ENCODE measurements at regions not wholly inside any gene's neighbourhood (a gene's known extent, or its start where the extent isn't known, plus 50 kb on each side); places are given as distances from the start of the nearest gene placed in this dataset.
A peak's percentile ranks its signal among the peaks of the same experiment; 100 is the strongest.

DNA sequence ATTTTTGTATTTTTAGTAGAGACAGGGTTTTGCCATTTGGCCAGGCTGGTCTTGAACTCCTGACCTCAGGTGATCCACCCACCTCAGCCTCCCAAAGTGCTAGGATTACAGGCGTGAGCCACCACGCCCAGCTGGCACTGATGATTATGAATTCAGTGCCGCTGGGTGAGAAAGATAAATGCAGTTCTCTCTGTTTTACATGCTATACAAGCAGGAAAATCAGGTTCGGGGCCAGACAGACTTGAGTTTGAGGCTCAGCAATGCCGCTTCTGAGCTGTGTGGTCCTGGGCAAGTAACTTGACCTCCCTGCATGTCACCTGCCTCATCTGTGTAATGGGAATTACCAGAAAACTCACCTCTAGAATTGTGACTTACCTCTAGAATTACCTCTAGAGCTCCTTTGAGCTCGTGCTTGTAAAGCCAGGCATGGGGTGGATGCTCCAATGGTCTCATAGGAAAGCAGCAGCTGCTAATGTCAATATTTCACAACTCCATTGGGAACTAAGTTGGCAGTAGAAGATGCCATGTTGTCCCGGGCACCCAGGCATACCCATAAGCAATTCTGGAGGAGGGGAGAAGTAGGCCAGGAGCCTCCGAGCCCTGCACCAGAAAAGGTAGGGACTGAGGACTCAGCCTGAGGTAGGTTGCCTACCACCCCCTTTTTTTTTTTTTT lies 119.8 kb upstream of the SLC25A33 start:
- no peaks in the 10 kb centered on the region for H3K27me3 ChIP-seq (ENCODE audit: insufficient read depth, low read length)
- H3K4me1 ChIP-seq (ENCODE audit: insufficient read depth, low read length), result no peaks in the 10 kb centered on the region
- H3K27ac ChIP-seq (ENCODE audit: low read length), result no peak overlapping the region
- no peaks in the 10 kb centered on the region for H3K9me3 ChIP-seq (ENCODE audit: insufficient read depth, low read depth, low read length)
- H3K36me3 ChIP-seq (ENCODE audit: insufficient read depth, low read depth, low read length), result no peaks in the 10 kb centered on the region
- no peak overlapping the region for H3K9ac ChIP-seq (ENCODE audit: low read depth, low read length)
- H3K4me3 ChIP-seq (ENCODE audit: low read length), result no peak overlapping the region

DNA sequence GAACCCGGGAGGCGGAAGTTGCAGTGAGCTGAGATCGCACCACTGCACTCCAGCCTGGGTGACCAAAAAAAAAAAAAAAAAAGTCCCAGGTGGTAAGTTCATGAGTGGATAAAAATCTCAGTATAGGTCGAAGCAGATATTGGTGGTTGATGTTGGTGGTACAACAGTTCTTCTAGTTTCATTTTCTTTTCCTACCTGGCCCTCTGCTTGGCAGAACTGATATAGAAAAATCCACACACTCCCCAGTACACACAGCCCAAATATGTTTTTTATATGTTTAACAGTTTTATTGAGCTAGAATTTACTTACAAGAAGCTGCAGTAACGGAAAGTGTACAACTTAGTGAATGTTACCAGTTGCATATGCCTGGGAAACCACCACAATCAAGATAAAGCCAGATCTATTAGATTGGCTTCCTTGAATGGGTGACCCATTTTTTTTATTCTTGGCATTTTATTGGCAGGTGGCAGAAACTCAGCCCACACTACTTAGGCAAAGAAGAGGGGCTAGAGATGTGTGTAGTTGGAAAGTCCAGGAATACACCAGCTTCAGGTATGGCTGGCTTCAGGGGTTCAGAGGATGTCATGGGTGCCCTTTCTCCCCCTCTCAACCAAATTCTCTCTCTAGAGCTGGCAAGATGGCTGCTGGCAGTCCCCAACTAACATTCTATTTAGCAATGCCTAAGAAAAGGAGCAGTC lies 118.3 kb upstream of the SLC25A33 start:
- H3K4me3 ChIP-seq (ENCODE audit: low read length), result no peak overlapping the region
- no peaks in the 10 kb centered on the region for H3K27me3 ChIP-seq (ENCODE audit: insufficient read depth, low read length)
- H3K4me1 ChIP-seq (ENCODE audit: insufficient read depth, low read length), result no peaks in the 10 kb centered on the region
- H3K36me3 ChIP-seq (ENCODE audit: insufficient read depth, low read depth, low read length), result no peaks in the 10 kb centered on the region
- H3K9me3 ChIP-seq (ENCODE audit: insufficient read depth, low read depth, low read length), result no peaks in the 10 kb centered on the region
- no peak overlapping the region for H3K27ac ChIP-seq (ENCODE audit: low read length)
- no peak overlapping the region for H3K9ac ChIP-seq (ENCODE audit: low read depth, low read length)

DNA sequence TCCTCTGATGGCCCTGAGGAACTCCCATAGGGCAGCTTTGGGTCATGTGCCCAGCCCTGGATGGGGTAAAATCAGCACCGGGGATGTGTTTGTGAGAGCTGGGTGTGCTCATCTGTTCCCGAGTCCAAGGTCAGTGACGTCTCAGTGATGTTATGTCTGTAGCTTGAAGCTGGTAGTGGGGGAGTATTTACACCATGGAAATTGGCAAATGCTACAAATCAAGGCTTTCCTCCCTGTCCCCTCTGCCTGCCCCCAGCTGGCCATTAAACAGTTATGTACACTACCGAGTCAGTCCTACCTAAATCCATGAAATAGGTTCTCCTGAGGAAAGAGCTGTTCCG lies 117.8 kb upstream of the SLC25A33 start:
- H3K4me3 ChIP-seq (ENCODE audit: low read length), result no peak overlapping the region
- no peaks in the 10 kb centered on the region for H3K4me1 ChIP-seq (ENCODE audit: insufficient read depth, low read length)

DNA sequence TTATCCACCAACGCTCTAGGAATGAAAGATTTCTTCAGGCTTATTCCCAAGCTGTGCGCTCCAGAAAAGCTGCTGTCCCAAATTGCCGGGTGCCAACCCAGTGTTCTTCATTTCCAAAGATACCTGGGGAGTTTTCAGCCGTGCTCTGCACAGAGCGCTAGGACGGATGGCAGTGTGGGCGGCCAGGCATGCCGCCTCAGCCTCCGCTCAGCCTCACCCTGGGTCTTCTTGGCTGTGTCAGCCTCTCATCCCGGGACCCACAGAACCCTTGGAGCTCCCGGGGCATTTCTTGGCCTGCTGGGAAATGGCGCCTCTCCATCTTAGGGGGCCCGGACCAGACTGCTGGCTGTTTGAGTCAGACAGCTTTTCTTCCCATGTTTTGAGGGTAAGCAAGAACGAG lies 116.9 kb upstream of the SLC25A33 start:
- Histone ChIP-seq H3K9ac (ENCODE audit: low read depth, low read length) (no peak overlapping the region), H3K4me1 (ENCODE audit: insufficient read depth, low read length) (no peaks in the 10 kb centered on the region), H3K9me3 (ENCODE audit: insufficient read depth, low read depth, low read length) (no peaks in the 10 kb centered on the region), H3K27ac (ENCODE audit: low read length) (no peak overlapping the region), H3K36me3 (ENCODE audit: insufficient read depth, low read depth, low read length) (no peaks in the 10 kb centered on the region), H3K27me3 (ENCODE audit: insufficient read depth, low read length) (no peaks in the 10 kb centered on the region), H3K4me3 (ENCODE audit: low read length) (no peak overlapping the region)

More for the DNA sequence above, 117.8 kb upstream of the SLC25A33 start:
- H3K9ac ChIP-seq (ENCODE audit: low read depth, low read length), result no peak overlapping the region
- H3K36me3 ChIP-seq (ENCODE audit: insufficient read depth, low read depth, low read length), result no peaks in the 10 kb centered on the region
- no peak overlapping the region for H3K27ac ChIP-seq (ENCODE audit: low read length)
- no peaks in the 10 kb centered on the region for H3K27me3 ChIP-seq (ENCODE audit: insufficient read depth, low read length)
- no peaks in the 10 kb centered on the region for H3K9me3 ChIP-seq (ENCODE audit: insufficient read depth, low read depth, low read length)

DNA sequence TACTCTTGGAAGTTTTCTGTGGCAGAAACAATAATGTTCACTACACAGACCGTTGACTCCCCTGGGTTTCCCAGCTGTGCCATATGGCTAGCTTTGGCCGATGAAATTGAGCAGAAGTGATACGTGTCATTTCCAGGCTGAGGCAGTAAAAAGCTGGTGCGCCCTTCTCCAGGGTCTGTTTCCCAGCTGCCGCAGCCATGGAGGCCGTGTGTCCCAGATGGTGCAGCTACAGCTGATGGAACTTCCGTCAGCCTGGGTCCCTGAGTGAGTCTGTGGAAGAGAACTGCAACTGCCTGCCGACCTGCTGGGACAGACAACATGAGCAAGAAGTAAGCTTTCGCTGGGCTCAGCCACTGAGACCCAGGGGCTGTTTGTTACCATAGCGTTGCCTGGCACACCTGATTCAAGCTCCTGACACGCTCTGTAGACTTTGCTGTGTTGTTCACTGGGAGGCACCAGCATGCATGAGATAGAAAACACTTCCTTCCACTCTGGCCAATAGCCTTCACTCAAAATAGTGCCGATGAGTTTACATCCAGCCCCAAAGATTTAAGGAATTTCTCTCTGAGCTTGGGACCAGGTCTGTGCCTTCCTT lies 116.3 kb upstream of the SLC25A33 start:
- Histone ChIP-seq H3K36me3 (ENCODE audit: insufficient read depth, low read depth, low read length) (no peaks in the 10 kb centered on the region), H3K4me3 (ENCODE audit: low read length) (no peak overlapping the region), H3K9me3 (ENCODE audit: insufficient read depth, low read depth, low read length) (no peaks in the 10 kb centered on the region), H3K9ac (ENCODE audit: low read depth, low read length) (no peak overlapping the region), H3K27ac (ENCODE audit: low read length) (no peak overlapping the region), H3K4me1 (ENCODE audit: insufficient read depth, low read length) (no peaks in the 10 kb centered on the region), H3K27me3 (ENCODE audit: insufficient read depth, low read length) (no peaks in the 10 kb centered on the region)

DNA sequence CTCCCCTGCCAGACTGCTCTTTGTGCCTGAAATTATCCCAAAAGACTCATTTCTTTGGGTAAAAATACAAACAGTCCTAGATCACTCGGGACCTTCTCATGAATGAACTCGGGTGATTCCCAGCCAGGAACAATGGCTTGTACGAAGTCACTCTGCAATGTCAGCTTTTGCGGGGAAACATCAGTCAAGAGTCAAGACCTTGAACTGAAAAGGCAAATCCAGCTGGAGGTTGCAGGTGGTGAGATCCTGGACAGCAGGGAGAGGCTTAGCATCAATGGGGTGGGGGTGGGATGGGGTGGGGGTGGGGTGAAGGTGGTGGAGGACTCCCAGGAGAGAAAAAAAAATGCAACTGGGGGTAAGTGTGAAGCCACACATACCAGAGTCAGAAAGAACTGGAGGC lies 115.0 kb upstream of the SLC25A33 start:
- Histone ChIP-seq H3K4me1 (ENCODE audit: insufficient read depth, low read length) (peaks cover 4% of the 10 kb centered on the region; the same call in 1 of the 2 replicates), H3K27ac (ENCODE audit: low read length) (no peak overlapping the region), H3K9ac (ENCODE audit: low read depth, low read length) (no peak overlapping the region), H3K4me3 (ENCODE audit: low read length) (no peak overlapping the region), H3K36me3 (ENCODE audit: insufficient read depth, low read depth, low read length) (no peaks in the 10 kb centered on the region), H3K9me3 (ENCODE audit: insufficient read depth, low read depth, low read length) (no peaks in the 10 kb centered on the region), H3K27me3 (ENCODE audit: insufficient read depth, low read length) (no peaks in the 10 kb centered on the region)

DNA sequence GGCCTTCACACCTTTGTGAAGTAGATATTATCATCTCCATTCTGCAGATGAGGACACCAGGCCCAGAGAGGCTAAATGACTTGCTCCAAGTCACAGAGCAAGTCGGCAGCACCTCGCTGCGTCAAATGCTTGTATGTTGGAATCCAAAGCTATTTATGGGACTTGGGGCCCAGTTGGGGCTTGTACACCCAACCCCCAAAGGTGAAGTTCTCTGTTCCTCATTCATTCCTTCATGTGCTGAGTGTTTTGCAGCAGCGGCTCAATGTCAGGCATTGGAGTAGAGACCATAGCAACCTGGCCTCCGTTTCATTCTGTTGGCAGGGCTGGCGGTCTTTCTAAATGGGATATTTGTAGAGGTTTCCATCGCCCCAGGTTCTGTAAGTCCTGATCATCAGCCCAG lies 113.4 kb upstream of the SLC25A33 start:
- Histone ChIP-seq H3K36me3 (ENCODE audit: insufficient read depth, low read depth, low read length) (no peaks in the 10 kb centered on the region), H3K27me3 (ENCODE audit: insufficient read depth, low read length) (no peaks in the 10 kb centered on the region), H3K4me3 (ENCODE audit: low read length) (no peak overlapping the region), H3K27ac (ENCODE audit: low read length) (no peak overlapping the region), H3K9ac (ENCODE audit: low read depth, low read length) (no peak overlapping the region), H3K4me1 (ENCODE audit: insufficient read depth, low read length) (peaks cover 4% of the 10 kb centered on the region; the same call in 1 of the 2 replicates), H3K9me3 (ENCODE audit: insufficient read depth, low read depth, low read length) (no peaks in the 10 kb centered on the region)

DNA sequence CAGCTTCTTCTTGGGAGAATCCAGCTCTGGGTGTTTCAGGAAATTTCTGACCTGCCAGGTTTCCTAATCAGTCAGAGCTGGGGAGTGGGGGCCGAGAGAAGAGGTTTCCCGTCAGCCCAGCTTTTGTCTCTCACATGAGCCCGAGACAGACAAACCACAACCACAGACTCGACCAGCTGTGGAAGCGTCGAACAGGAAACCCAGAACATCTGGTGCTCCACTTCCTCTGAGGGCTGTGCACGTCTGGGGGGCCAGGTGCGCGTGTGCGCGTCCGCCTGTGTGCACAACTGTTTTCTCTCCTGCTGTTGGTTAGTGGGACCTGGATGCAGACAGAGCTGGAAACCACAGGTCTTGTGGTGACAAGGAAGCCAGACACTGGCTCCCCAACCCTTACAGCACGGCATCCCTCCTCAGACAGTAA lies 113.0 kb upstream of the SLC25A33 start:
- H3K4me3 ChIP-seq (ENCODE audit: low read length), result no peak overlapping the region
- no peaks in the 10 kb centered on the region for H3K9me3 ChIP-seq (ENCODE audit: insufficient read depth, low read depth, low read length)
- H3K27ac ChIP-seq (ENCODE audit: low read length), result no peak overlapping the region
- peaks cover 4% of the 10 kb centered on the region; the same call in 1 of the 2 replicates for H3K4me1 ChIP-seq (ENCODE audit: insufficient read depth, low read length)
- H3K9ac ChIP-seq (ENCODE audit: low read depth, low read length), result no peak overlapping the region
- H3K36me3 ChIP-seq (ENCODE audit: insufficient read depth, low read depth, low read length), result no peaks in the 10 kb centered on the region
- H3K27me3 ChIP-seq (ENCODE audit: insufficient read depth, low read length), result no peaks in the 10 kb centered on the region

DNA sequence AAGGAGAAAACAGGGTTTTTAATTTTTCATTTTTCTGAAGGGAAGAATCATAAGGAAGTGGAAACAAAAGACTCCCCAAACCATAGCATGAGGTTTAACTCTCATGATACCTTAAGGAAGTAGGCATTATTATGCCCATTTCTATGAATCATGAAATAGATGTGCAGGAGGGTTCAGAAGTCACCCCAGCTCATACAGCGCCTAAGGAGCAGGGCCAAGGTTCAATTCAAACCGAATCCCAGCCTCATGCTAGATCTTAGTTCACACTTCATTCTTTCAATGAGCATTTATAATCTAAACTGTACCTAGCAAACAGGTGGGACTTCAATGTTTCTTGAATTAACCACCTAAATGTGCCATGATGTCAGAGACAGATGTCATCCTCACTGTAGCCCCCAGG lies 111.9 kb upstream of the SLC25A33 start:
- no peak overlapping the region for H3K4me3 ChIP-seq (ENCODE audit: low read length)
- no peaks in the 10 kb centered on the region for H3K27me3 ChIP-seq (ENCODE audit: insufficient read depth, low read length)
- peaks cover 4% of the 10 kb centered on the region; the same call in 1 of the 2 replicates for H3K4me1 ChIP-seq (ENCODE audit: insufficient read depth, low read length)
- no peaks in the 10 kb centered on the region for H3K36me3 ChIP-seq (ENCODE audit: insufficient read depth, low read depth, low read length)
- H3K27ac ChIP-seq (ENCODE audit: low read length), result no peak overlapping the region
- H3K9ac ChIP-seq (ENCODE audit: low read depth, low read length), result no peak overlapping the region
- H3K9me3 ChIP-seq (ENCODE audit: insufficient read depth, low read depth, low read length), result no peaks in the 10 kb centered on the region

DNA sequence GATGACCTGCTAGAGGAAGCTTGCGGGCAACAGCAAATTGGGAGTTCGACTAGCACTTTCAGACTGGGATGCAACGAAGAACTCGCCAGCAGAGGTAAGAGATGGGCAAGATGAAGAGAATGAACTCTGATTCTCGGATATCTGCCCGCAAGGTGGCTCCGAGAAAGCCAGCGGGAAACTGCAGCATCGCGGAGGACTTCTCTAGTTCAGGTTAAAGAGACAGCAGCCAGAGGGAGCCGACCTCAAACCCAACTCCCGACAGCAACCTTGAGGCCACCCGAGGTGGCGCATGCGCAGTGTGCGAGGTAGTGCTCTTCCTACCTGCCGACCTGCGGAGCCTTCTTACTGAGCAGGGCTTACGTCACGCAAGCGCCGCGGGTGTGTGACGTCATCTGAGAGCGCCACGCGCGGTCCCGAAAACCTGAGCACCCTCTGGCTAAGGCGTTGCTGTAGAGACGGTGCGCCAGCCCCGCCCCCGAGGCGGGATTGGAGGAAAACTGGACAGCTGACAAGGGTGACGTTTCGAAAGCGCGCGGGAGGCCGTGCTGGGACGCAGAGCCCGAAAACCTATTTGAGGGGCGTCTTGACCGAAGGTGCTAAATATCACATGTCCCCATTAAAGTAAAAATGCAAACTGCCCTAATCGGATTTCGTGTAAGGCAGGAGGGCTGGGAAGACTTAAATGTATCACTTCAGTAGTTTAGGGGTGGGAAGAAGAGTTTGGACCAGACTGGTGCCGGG lies 110.5 kb upstream of the SLC25A33 start:
- Histone ChIP-seq H3K4me1 (ENCODE audit: insufficient read depth, low read length) (peaks cover 4% of the 10 kb centered on the region; the same call in 1 of the 2 replicates), H3K9ac (ENCODE audit: low read depth, low read length) (peak overlapping the region; percentile 86; the same call in 1 of the 2 replicates), H3K9me3 (ENCODE audit: insufficient read depth, low read depth, low read length) (no peaks in the 10 kb centered on the region), H3K4me3 (ENCODE audit: low read length) (peak overlapping the region; percentile 83), H3K27ac (ENCODE audit: low read length) (no peak overlapping the region), H3K36me3 (ENCODE audit: insufficient read depth, low read depth, low read length) (no peaks in the 10 kb centered on the region), H3K27me3 (ENCODE audit: insufficient read depth, low read length) (no peaks in the 10 kb centered on the region)

DNA sequence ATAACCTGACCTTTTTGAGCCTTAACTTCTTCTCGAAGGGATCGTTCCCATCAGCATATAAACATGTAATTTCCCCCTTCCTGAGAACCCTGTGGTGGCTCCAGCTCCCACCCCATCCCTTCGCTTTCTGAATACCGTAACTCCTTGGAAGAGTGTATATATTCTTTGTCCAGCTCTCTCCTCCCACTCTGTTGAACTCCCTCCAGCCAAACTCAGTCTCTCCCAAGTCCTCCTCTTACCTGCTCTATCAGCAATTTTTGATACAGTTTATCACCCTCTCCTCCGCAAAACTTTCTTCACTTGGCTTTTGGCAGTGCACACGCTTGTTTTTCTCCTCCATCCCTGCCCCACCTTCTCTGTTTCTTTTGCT lies 109.9 kb upstream of the SLC25A33 start:
- no peaks in the 10 kb centered on the region for H3K9me3 ChIP-seq (ENCODE audit: insufficient read depth, low read depth, low read length)
- H3K36me3 ChIP-seq (ENCODE audit: insufficient read depth, low read depth, low read length), result no peaks in the 10 kb centered on the region
- H3K4me1 ChIP-seq (ENCODE audit: insufficient read depth, low read length), result peaks cover 4% of the 10 kb centered on the region; the same call in 1 of the 2 replicates
- peak overlapping the region; percentile 86; the same call in 1 of the 2 replicates for H3K9ac ChIP-seq (ENCODE audit: low read depth, low read length)
- H3K27ac ChIP-seq (ENCODE audit: low read length), result no peak overlapping the region
- H3K27me3 ChIP-seq (ENCODE audit: insufficient read depth, low read length), result no peaks in the 10 kb centered on the region
- H3K4me3 ChIP-seq (ENCODE audit: low read length), result peak overlapping the region; percentile 83

All from iPS-20b (cell line).